OCI-LY7 (cell line): ENCODE measurements at regions not wholly inside any gene's neighbourhood (a gene's known extent, or its start where the extent isn't known, plus 50 kb on each side); places are given as distances from the start of the nearest gene placed in this dataset.

Experiments
- CTCF ChIP-seq: fragments of 200-600 bp; sonication (generic); conservative IDR thresholded peaks from 2 replicates; pipeline ENCODE4 v1.5.1; 2014; ENCODE audit warnings: mild to moderate bottlenecking, antibody characterized with exemption, low read length, moderate library complexity, mixed read lengths
- EZH2phosphoT487 ChIP-seq: fragments of 200-600 bp; sonication (generic); IDR thresholded peaks from 2 replicates; pipeline ENCODE4 v1.6.1; 2018; ENCODE audit warnings: low read depth, borderline replicate concordance, mild to moderate bottlenecking, mixed run types, antibody characterized with exemption, low read length, moderate library complexity, mixed read lengths

GRCh38 chr14:22386924-22387775 is 201.9 kb downstream of the DAD1 start:
- TF ChIP-seq CTCF (peak; percentile 94), EZH2phosphoT487 (no peak)
